GM18520 (cell line): ENCODE measurements at regions not wholly inside any gene's neighbourhood (a gene's known extent, or its start where the extent isn't known, plus 50 kb on each side); places are given as distances from the start of the nearest gene placed in this dataset.

Experiments
- ATAC-seq: cut with Tn5 transposase; IDR thresholded peaks from one replicate; pipeline ENCODE4 v1.9.1; 2021; ENCODE audit not compliant: unreplicated experiment

DNA sequence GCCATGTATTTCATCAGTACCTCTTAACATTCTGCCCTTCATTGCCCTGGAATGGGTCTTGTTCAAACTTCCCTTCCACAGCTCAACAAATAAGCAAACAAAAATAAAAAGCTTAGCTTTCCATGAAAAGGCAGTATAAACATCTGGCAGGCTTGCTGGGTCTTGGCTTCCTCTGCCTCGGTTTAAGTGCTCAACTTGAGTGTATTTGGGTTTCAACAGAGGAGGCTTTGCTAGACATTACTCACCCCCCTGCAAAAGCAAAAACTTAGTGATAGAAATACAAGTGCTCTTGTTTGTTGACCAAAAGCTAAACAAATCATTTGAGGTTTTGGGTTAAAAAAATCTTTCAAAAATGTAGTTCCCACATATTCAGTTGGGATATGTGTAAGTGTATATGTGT lies 518.5 kb downstream of the PLPP3 start:
- ATAC-seq: no peak

DNA sequence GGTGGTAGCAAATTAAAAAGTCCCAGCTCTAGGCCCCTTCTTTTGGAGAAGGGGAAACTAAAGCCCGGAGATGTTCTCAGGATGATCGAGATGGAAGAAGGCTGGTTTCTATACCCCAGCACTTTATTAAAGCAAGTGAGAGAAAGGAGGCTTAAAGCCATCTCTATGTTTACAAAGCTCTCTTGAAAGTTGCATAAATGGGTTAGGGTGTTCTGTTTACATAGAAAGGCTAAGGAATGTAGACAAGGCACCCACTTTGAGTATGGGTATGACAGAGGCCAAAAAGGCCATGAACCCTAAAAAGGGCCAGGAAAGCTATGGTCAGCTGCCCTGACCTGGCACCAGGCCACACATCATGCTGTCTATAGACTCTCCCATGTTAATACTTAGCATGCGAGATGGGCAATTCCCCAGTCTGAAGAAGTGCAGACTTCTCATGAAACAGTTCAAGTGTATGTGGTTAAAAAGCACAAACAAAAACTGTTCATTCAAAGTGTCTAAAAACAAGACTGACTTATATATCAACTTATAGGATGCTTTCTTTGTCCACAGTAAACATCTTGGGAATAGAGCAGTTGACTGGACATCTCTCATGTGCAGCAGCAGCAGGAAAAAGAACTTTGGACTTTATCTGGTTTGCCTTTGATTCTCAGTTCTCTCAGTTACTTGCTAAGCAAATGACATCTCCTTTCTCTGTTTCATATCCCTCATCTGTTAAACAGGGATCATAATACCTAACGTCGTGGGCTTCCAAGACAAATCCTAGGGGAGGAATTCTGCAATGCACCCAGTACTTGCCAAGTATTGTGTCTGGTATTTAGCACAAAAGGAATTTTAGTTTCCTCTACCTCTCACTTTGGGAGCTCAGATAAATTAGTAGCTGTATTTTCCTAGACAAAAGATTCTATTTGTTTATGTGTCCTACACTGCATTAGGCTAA lies 521.6 kb downstream of the PLPP3 start:
- ATAC-seq: no peak

DNA sequence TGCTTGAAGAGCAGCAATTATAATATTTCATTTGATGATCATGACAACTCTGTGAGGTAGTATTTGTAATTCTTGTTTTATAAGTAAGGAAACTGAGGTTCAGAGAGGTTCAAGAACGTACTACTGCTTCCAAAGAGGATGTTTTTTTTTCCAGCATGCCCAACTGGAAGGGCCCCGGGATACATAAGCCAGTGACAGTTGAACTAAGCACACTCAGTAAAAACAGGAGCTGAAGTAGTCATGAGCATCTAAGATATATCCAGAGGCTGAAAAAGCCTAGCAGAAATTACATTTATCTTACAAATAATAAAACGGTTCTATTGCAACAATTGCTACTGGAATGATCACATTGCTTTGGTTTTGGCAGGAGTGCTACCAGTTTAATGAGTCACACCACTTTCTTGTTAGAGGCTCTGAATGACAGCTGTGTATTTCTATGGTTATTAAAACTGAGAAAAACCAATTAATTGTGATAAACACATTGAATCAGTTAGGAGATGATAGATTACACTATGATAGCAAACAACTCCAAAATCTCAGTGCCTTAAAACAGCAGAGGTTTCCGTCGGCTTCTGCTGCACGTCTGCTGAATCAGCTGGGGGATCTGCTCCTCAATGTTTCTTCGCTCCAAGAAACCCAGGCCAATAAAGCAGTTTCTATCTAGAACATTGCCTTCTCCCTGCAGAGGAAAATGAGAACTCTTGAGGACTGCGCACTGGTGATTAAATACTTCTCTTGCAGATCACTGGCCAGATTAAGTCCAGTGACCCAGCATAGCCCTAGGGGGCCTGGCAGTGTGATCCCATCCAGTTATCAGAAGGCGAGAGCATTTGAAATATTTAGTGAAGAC lies 522.7 kb downstream of the PLPP3 start:
- ATAC-seq: no peak

DNA sequence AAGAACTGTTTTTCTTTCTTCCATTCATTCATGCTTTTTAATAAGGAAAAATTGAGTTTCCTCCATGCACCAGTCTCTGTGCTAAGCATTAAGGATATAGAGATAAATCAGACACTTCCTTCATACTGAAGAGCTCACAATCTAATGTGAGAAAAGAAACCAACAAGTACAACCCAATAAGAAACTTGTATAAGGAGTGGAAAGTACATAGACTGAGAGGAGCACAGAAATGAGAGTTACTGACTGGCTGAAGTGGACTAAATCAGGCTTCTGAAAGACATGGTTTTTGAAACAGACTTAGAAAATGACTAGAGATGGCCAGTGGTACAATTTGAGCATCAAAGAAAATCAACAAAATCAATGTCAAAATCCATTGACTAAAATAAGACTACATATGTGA lies 524.4 kb downstream of the PLPP3 start:
- no peak for ATAC-seq

DNA sequence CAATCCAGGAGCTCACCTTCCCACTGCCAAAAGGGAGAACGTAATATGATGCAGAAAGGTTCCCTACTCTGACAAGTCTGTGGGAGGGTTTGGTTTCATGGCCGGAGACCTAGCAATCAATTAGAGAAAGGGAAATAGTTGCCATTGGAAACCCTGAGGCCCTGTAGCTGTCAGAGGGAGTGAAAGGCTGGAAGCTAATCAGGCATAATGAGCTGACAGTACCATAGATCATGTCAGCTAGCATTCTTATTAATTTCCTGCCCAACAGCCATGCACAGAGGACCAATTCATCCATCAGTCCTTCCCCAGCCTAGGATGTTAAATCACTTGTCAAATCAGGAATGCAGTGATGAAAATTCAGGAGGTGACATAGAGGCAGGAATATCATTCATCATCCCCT lies 527.3 kb downstream of the PLPP3 start:
- ATAC-seq: no peak

DNA sequence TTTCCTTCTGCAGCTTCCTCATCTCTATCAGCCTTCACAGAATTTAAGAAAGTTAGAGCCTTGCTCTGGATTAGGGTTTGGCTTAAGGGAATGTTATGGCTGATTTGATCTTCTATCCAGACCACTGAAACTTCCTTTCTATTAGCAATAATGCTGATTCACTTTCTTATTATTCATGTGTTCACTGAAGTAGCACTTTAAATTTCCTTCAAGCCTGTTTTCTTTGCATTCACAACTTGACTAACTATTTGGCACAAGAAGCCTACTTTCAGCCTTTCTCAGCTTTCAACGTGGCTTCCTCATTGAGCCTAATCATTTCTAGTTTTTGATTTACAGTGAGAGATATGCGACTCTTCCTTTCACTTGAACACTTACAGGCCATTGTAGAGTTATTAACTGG lies 528.5 kb downstream of the PLPP3 start:
- no peak for ATAC-seq

DNA sequence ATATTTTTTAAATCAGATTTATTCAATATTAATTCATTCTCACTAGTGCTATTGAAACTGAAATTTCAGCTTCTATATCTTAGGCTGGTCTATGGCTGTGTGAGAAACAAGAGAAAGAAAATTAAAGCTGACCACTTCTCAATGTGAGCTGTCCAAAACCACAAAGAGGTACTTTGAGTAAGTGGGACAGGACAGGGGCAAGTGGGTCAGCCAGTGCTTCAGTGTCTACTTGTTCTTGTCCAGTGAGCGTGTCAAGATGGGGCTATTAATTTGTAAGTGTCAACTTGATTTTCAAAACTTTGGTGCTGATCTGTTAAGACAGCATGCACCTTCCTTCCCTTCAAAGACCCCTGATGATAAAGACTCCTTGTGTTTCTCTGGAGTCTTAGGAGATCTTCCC lies 533.9 kb downstream of the PLPP3 start:
- ATAC-seq: no peak

DNA sequence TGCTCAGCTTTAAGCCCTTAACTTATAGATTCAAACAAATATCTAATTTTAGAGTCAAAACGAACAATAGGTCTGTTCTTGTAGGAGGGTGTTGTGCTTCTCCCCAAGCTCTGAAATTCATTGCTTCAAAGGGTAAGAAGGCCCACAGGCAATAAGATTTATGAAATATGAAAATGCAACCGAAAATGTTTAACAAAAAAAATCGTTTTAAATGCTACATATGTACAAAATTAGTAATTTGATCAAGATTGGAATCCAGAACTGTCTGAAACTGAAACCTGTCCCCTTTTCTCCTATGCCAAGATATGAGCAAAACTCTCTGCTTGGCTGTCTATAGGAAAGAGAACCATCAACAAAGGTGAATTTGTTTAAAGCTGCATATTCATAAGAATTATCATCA lies 534.3 kb downstream of the PLPP3 start:
- no peak for ATAC-seq

DNA sequence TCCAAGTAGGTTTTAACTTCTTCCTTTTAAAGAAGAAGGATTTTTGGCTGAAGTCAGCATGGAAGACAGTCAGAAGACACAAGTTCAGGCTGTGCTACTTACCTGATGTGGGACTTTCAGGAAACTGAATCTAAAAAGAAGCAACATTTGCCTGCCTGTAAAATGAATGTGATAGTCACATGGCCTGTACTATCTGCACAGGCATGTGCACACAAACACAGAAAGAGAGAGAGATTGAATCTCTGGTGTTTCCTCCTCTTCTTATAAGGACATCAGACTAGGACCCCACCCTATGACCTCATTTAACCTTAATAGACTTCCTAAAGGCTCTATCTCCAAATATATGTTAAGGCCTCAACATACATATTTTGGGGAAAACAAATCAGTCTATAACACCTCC lies 542.9 kb downstream of the PLPP3 start:
- no peak for ATAC-seq

DNA sequence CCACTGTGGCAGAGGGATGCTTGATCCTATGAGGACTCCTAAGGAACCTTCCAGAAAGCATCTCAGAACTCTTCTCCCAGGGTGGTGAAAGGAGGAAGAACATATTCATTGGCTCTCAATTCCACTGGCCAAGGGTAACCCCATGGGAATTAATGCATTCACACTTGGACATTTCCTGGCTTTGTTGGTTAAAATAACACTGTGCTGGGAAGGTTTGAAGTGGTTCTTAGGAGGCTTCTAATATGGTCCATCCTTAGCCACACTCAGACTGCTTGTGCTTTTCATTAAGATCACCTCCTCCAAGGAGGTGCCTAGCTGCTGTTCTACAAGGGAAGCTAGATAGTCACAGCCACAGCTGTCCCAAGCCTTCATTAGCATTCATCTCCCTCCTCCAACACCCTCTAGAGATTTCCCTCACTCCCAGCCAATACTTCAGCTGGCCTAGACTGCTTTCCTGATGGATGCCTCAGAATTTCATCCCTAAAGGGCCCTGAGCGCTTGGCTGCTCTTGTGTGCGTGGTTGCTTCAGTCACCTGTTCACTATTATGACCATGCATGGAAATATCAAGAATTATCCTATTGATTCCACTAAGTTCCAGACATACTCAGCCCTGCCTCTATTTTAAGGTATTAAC lies 544.4 kb downstream of the PLPP3 start:
- ATAC-seq: no peak

DNA sequence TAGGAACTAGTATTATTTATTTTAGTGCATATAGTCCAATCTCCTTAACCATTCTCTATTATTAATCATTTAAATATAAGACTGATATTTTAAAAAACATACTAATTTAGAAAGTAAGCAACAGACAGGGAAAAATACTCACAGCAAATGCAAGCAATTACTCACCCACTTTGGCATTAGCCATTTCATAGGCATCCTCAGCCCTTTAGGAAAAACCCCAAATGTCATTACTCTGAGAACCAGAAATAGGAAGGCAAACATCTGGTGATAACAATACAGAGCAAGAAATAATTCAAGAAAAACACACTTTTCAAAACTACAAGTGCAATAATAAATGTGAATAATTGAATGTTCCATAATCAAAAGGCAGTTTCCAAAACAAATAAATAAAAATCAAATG lies 545.1 kb downstream of the PLPP3 start:
- no peak for ATAC-seq

DNA sequence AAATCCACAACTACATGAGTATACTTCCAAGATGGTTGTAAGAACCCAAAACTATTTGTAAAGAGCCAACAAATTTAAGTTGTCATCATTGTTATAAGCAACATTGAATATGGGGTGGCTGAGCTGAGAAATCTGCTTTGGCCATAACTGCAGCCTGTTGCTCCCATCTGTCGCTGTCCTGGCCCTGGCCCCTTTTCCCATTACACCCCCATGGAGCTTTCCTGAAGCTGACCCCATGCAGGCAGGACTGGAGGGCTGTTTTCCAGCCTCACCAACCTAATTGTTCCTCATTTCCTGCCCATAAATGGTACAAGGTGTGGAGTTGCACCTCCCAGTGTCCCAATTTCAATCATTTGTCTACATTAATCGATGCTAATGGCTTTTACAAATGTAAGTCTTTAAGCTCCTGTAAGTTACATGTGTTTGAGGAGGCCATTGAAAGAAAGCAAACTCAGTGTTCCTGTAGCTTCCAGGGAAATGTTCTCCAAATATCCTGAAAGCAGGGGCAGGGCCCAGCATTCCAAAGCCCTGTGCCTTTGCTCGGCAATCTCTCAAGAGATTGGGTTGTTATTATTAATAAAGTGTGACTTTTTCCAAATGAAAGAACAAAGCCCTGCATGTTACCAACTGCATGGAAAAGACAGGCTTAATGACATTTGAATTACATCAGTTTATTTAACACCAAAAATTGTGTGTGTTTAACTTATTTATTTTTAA lies 545.9 kb downstream of the PLPP3 start:
- no peak for ATAC-seq

DNA sequence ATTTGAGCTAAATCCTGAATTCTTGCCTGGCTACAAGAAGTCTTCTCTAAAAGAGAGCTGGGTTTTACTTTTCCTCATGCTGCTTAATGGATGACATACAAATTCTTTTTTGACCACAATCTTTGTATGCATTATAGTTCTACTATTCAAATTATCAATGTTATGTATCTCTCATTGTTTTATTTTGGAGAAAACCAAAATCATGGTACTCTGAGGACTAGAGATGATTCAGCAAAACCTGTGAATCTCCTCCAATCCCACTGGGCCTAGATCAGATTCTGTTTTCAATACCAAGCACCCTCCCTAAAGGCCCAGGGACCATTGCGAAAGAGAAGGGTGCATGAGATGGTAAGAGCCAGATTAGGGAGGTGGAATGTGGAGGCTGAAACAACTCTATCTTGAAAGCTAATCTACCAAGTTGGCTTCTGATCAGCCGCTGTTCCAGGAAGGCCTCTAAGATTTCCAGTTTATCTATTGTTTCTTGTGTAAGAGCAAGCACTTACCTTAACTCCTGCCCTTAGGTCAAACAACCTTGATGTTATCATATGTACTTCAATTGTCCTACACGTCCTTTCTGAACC lies 547.2 kb downstream of the PLPP3 start:
- ATAC-seq: no peak

DNA sequence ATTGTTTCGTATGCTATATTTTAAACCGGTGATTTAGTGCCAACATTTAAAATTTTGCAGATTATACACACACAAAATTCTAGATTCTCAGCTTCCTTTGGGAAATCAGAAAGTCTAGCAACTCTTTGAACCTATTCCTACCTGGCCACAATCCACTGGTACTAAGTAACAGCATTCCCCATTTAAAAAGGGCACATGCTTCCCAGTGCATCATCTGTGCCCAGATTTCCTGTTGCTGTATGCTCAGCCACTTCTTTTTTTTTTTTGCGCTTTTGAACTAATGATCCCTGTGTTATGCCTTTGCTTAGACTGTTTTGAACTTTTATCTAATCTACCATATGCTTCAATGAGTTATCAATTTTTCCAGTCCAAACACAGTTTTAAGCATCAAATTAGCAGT lies 548.4 kb downstream of the PLPP3 start:
- ATAC-seq: no peak

DNA sequence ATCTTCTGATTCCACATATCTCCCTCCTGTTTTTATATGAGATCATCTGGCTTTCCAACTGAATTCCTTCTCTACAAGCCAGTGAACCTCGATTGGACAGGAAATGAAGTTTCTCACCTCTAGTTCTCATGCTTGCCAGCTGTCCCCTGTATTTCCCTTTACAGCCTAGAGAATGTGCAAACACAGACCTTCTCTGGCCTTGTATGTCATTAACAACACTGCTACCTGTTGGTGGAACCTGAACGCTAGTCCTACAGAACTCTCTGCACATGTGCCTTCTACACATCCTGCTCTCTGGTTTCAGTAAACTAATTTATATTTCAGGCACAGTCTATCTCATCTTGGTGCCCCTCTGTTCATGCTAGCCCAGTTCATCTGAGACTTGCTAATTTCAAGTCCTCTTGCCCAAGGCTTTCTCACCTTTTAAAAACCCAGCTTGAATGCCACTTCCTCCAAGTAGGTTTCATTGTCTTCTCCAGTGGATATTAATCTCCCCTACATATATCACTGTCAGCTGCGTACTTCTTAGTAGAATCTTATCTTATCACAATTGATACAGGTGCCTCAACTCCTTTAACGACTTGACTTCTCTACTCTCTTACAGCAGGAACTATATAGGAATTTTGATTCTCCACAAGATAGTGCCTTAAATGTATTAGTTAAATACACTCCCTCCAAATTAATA lies 549.9 kb downstream of the PLPP3 start:
- ATAC-seq: no peak

DNA sequence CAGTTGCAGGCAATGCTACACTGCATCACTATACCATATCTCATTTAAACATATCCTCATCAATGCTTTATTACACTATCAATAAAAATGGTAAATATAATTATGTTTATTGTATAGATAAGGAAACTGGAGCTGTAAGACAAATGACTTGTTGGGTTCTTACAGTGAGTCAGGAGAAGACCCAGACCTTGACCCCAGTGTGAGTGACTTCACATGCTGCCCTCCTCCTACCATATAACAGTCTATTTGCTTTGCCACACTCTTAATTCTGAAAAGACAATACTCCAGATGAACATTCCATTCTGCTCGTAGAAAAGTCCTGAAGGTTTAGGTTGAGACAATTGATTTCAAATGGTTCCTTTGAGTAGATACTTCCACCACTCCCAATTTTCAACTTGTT lies 550.5 kb downstream of the PLPP3 start:
- ATAC-seq: no peak

DNA sequence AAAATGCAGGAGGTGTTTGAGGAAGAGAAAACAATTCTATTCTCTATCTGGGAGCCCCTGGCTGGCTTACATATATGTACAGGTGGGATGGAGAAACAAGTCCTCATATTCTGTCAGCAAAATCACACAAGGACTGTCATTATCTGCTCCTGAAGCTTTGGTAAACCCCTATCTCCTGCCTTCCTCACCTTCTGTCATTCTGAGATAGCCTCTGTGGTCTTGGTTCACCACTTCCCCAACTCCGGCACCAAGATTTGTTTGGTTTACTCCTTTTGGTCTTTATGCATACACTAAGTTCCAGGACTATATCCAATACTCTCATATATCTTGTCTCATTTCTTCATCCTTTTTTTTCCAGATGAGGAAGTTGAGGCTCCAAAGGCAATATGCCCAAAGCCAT lies 551.1 kb downstream of the PLPP3 start:
- ATAC-seq: no peak

DNA sequence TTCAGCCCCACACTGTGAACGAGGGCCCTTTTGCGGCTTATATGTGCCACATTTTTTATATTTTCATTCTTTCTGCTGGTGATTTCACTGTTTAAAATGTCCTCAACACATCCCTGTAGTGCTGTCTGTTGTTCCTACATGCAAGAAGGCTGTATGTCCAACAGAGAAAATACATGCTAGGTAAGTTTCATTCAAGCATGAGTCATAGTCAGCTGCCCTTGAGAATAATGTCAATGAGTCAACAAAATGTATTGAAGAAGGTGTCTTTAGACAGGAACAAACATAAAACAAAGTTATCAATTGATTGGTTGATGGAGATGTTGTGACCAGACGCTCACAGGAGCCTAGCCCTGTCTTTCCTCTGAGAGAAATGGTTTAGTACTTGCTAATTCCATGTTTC lies 553.4 kb downstream of the PLPP3 start:
- no peak for ATAC-seq

DNA sequence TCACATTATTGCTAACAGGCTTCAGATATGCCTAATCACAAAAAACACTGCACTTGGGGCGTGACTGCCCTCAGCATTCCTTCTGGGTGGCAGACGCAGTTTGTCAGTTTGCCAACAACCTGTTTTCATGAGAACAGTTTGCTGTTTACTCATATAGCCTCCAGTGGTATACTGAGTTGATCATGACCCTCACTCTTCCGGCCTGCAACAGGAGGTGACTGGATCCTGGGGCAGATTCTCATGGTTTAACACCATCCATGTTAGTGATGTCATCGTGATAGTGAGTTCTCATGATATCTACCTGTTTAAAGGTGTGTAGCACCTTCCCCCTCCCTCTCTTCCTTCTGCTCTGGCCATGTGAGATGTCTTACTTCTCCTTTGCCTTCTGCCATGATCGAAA lies 555.2 kb downstream of the PLPP3 start:
- no peak for ATAC-seq

DNA sequence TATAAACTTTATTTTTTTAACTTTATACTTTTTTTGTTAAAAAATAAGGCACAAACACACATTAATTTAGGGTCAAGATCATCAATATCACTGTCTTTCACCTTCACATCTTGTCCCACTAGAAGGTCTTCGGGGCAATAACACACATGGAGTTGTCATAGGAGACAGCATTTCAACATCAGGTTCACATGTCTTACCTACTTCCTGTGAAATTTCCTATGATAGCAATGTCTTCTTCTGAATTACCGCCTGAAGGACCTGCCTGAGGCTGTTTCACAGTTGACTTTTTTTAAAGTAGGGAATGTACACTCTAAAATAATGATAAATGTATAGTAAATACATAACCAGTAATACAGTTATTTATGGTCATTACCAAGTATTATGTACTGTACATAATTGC lies 559.4 kb downstream of the PLPP3 start:
- ATAC-seq: no peak
